ENCODE measurements at regions not wholly inside any gene's neighbourhood (a gene's known extent, or its start where the extent isn't known, plus 50 kb on each side); places are given as distances from the start of the nearest gene placed in this dataset.

DNA sequence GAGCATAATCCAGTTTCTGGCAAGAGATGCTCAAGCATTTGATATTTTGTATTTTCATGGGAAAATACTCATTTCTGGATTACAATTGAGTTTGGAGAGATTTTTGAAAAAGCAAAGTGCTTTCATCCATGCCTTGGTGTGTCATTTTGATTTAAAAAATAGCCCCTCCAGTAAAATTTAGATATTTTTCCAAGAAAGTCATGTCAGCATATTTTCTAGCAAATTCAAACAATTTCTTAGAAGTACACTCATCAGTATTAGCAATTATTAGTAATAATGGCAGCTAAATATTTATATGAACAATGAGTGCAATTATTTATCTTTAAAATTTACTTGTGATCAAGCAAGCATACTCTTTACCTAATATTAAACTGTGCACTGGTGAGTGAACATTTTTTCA, 102.2 kb upstream of the TMEM161B start:
- TF ChIP-seq, protein P1, sequence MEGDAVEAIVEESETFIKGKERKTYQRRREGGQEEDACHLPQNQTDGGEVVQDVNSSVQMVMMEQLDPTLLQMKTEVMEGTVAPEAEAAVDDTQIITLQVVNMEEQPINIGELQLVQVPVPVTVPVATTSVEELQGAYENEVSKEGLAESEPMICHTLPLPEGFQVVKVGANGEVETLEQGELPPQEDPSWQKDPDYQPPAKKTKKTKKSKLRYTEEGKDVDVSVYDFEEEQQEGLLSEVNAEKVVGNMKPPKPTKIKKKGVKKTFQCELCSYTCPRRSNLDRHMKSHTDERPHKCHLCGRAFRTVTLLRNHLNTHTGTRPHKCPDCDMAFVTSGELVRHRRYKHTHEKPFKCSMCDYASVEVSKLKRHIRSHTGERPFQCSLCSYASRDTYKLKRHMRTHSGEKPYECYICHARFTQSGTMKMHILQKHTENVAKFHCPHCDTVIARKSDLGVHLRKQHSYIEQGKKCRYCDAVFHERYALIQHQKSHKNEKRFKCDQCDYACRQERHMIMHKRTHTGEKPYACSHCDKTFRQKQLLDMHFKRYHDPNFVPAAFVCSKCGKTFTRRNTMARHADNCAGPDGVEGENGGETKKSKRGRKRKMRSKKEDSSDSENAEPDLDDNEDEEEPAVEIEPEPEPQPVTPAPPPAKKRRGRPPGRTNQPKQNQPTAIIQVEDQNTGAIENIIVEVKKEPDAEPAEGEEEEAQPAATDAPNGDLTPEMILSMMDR (IDR thresholded peaks at IDR 0.05) = no peak
- TF ChIP-seq POLR2A (IDR thresholded peaks at IDR 0.05) = no peak
